ENCODE measurements at regions not wholly inside any gene's neighbourhood (a gene's known extent, or its start where the extent isn't known, plus 50 kb on each side); places are given as distances from the start of the nearest gene placed in this dataset.

- ChIA-PET CTCF (ENCODE audit: partially characterized antibody) (no interaction called here), POLR2A (ENCODE audit: partially characterized antibody) (no interaction called here)
- no peaks in the 10 kb centered on the region for H3K36me3 ChIP-seq (ENCODE audit: control insufficient read depth in 2 of 4, insufficient read depth in 4 of 4, low read length in 3 of 4)
- 0 out of 2 replicates have a peak overlapping the region, but pooled peaks have one; percentile 50 for H2AFZ ChIP-seq (ENCODE audit: low read length)
- no peaks in the 10 kb centered on the region for H3K79me1 ChIP-seq (ENCODE audit: low read depth, low read length)
- no peak overlapping the region for H2BK5ac ChIP-seq (ENCODE audit: low read depth, low read length)
- H3K14ac ChIP-seq (ENCODE audit: insufficient read length), result no peak overlapping the region
- H3K27ac ChIP-seq (ENCODE audit: low read depth, low read length), result no peak overlapping the region
- no peak overlapping the region for H3K4ac ChIP-seq (replicated peaks; ENCODE audit: insufficient read length, low read depth, low read length)
- no peaks in the 10 kb centered on the region for H4K20me1 ChIP-seq (replicated peaks in 1 of 2; ENCODE audit: control insufficient read depth in 1 of 2, insufficient read depth in 2 of 2, low read length in 2 of 2)
- H2BK120ac ChIP-seq (replicated peaks; ENCODE audit: low read depth, low read length), result no peak overlapping the region
- no peak for TF ChIP-seq KDM5A (IDR thresholded peaks at IDR 0.05; ENCODE audit: low read length)
- no peak for TF ChIP-seq SP2 (IDR thresholded peaks at IDR 0.05; ENCODE audit: low read length)
- no peak for TF ChIP-seq EGR1 (IDR thresholded peaks at IDR 0.05; ENCODE audit: borderline replicate concordance, low read depth, low read length)
- no peak for TF ChIP-seq CBX8 (IDR thresholded peaks at IDR 0.05; ENCODE audit: borderline replicate concordance, low read depth, low read length)
- TF ChIP-seq CREB1 (IDR thresholded peaks at IDR 0.05), result no peak
- no peak for TF ChIP-seq BACH1 (IDR thresholded peaks at IDR 0.05; ENCODE audit: low read length)
- TF ChIP-seq BCL11A (IDR thresholded peaks at IDR 0.05; ENCODE audit: low read depth in 2 of 2, low read length in 2 of 2), result no peak
- TF ChIP-seq TCF12 (IDR thresholded peaks at IDR 0.05; ENCODE audit: low read depth, low read length), result no peak
- no peak for TF ChIP-seq ATF3 (IDR thresholded peaks at IDR 0.05; ENCODE audit: insufficient read depth, low read depth, low read length)
- no peak for TF ChIP-seq NANOG (IDR thresholded peaks at IDR 0.05; ENCODE audit: insufficient read depth, low read depth, low read length, poor library complexity, severe bottlenecking)
- TF ChIP-seq KDM4A (IDR thresholded peaks at IDR 0.05; ENCODE audit: low read depth, low read length, severe bottlenecking), result no peak
- TF ChIP-seq CHD2 (IDR thresholded peaks at IDR 0.05; ENCODE audit: low read length), result no peak
- no peak overlapping the region for H3K4me3 ChIP-seq (ENCODE audit: extremely low read depth in 1 of 4, insufficient read depth in 2 of 4, low read depth in 3 of 4, low read length in 4 of 4)
- no peak overlapping the region for H3K4me2 ChIP-seq (ENCODE audit: insufficient read depth in 1 of 2, low read depth in 2 of 2, low read length in 2 of 2)
- H3K23me2 ChIP-seq (ENCODE audit: low read depth, low read length), result no peaks in the 10 kb centered on the region
- no peaks in the 10 kb centered on the region for H3K79me2 ChIP-seq (ENCODE audit: control insufficient read depth in 1 of 2, insufficient read depth in 2 of 2, low read length in 2 of 2)
- FAIRE-seq, result no peak
- 87% methylated on average over 5 of the region's 5 CpGs; no CpG with 5 or more reads in 1 of the 2 experiments for WGBS, 2 experiments (ENCODE audit: extremely low coverage in 1 of 2, insufficient coverage in 1 of 2, insufficient read length in 1 of 2, insufficient replicate concordance in 2 of 2, low coverage in 1 of 2, low lambda C conversion rate in 2 of 2, missing lambda C conversion rate in 1 of 2)
- H3K27me3 ChIP-seq (replicated peaks in 1 of 4; ENCODE audit: control insufficient read depth in 3 of 4, extremely low read depth in 1 of 4, insufficient read depth in 3 of 4, low read length in 3 of 4), result no peaks in the 10 kb centered on the region
- H2BK15ac ChIP-seq (ENCODE audit: low read length), result 0 out of 2 replicates have a peak overlapping the region, but pooled peaks have one; percentile 13
- H3K9me3 ChIP-seq (ENCODE audit: insufficient read depth in 2 of 2, low read depth in 1 of 2, low read length in 1 of 2), result no peaks in the 10 kb centered on the region
- no peak overlapping the region for H3K56ac ChIP-seq (replicated peaks; ENCODE audit: insufficient read length, low read depth, low read length)
- no peak overlapping the region for H2AK5ac ChIP-seq (ENCODE audit: low read depth, low read length)
- no peak overlapping the region for H3K9ac ChIP-seq (replicated peaks in 1 of 4; ENCODE audit: extremely low read depth in 1 of 4, low read depth in 3 of 4, low read length in 3 of 4)
- no peak overlapping the region for H4K8ac ChIP-seq (ENCODE audit: extremely low read depth, insufficient read depth, low read length)
- H3K23ac ChIP-seq (ENCODE audit: insufficient read length), result no peak overlapping the region
- H4K5ac ChIP-seq (ENCODE audit: insufficient read length, low read depth, low read length), result no peak overlapping the region
- no peak overlapping the region for H3K18ac ChIP-seq (ENCODE audit: extremely low read depth, low read length)
- no peak overlapping the region for H2BK12ac ChIP-seq (ENCODE audit: low read depth, low read length)
- no peak for DNase-seq (ENCODE audit: low read depth in 1 of 2, low spot score in 2 of 2)
- H2BK20ac ChIP-seq (ENCODE audit: low read length), result 0 out of 2 replicates have a peak overlapping the region, but pooled peaks have one; percentile 10
- no peak overlapping the region for H4K91ac ChIP-seq (replicated peaks; ENCODE audit: insufficient read length, low read length)
- H3K4me1 ChIP-seq (replicated peaks in 1 of 4; ENCODE audit: control insufficient read depth in 3 of 4, insufficient read depth in 4 of 4, low read length in 3 of 4), result no peaks in the 10 kb centered on the region
Observed at GRCh38 chr1:221888801-221889200, 146.9 kb upstream of the DUSP10 start.

All from H1 (cell line).